BJ (cell line): ENCODE measurements at regions not wholly inside any gene's neighbourhood (a gene's known extent, or its start where the extent isn't known, plus 50 kb on each side); places are given as distances from the start of the nearest gene placed in this dataset.
"Not testable (repeated sequence)": the region's sequence is repeated elsewhere in the genome, so short reads cannot be mapped to it uniquely, and the experiment has no call there.

ENCODE experiments used
- CTCF ChIA-PET: fragments of 350-600 bp; formaldehyde crosslinking; extraction: SDS; loops from one replicate; lab custom pipeline; 2021; ENCODE audit warnings: antibody characterized with exemption, inconsistent platforms; lab: Yijun Ruan, JAX
- POLR2A ChIA-PET: fragments of 300-600 bp; sonication (Branson Sonifier 250); formaldehyde crosslinking; extraction: SDS; loops from one replicate; lab custom pipeline; 2021; ENCODE audit warnings: antibody characterized with exemption; lab: Charles Lee
- DNase-seq: peaks from one replicate; pipeline ENCODE4 v3.0.0-alpha.2; 2011; ENCODE audit warnings: low read depth
- H3K27me3 ChIP-seq: 2 replicates; pipeline ENCODE4 v1.6.0; 2011; ENCODE audit warnings: low read length; ENCODE audit not compliant: control insufficient read depth, insufficient read depth
- H3K36me3 ChIP-seq: 2 replicates; pipeline ENCODE4 v1.5.1; 2011; ENCODE audit warnings: low read length; ENCODE audit not compliant: control insufficient read depth, insufficient read depth
- H3K4me3 ChIP-seq: 2 replicates; pipeline ENCODE4 v1.5.1; 2011; ENCODE audit warnings: low read depth, mild to moderate bottlenecking, control low read depth, low read length
- CTCF ChIP-seq: IDR thresholded peaks from 2 replicates; pipeline ENCODE4 v1.5.1; 2011; ENCODE audit warnings: low read depth, mild to moderate bottlenecking, control low read depth, inconsistent platforms, low read length, moderate library complexity; ENCODE audit not compliant: insufficient read depth

GRCh38 chr17:20823905-20824304, 218.9 kb downstream of the USP22 start:
- CTCF ChIA-PET = interaction anchor here (1.1 kb wide), 1 partner anchor 22 kb away, joined by 4 read pairs; no protein-coding TSS in a partner anchor
- Histone ChIP-seq H3K36me3 (no peaks in the 10 kb centered on the region), H3K4me3 (no peak overlapping the region), H3K27me3 (no peaks in the 10 kb centered on the region)
- POLR2A ChIA-PET = no interaction called here
- DNase-seq = no peak
- TF ChIP-seq CTCF = no peak

- POLR2A ChIA-PET = no interaction called here
- no peak for DNase-seq
- no peaks in the 10 kb centered on the region for H3K36me3 ChIP-seq
- CTCF ChIA-PET = no interaction called here
- no peaks in the 10 kb centered on the region for H3K27me3 ChIP-seq
- no peak overlapping the region for H3K4me3 ChIP-seq
- no peak for TF ChIP-seq CTCF
Measured at GRCh38 chr17:20825539-20825938, 217.3 kb downstream of the USP22 start.

GRCh38 chr17:20840453-20840852, 202.4 kb downstream of the USP22 start:
- H3K4me3 ChIP-seq, H3K36me3 ChIP-seq, POLR2A ChIA-PET, CTCF ChIA-PET, H3K27me3 ChIP-seq, DNase-seq: not testable (repeated sequence)

GRCh38 chr17:20840987-20841865, 201.6 kb downstream of the USP22 start:
- POLR2A ChIA-PET, CTCF ChIA-PET, H3K36me3 ChIP-seq, H3K4me3 ChIP-seq, H3K27me3 ChIP-seq, DNase-seq: not testable (repeated sequence)

- POLR2A ChIA-PET, H3K4me3 ChIP-seq, DNase-seq, CTCF ChIA-PET, H3K27me3 ChIP-seq, H3K36me3 ChIP-seq: not testable (repeated sequence)
Measured at GRCh38 chr17:20842012-20842411, 200.8 kb downstream of the USP22 start.

- POLR2A ChIA-PET, H3K36me3 ChIP-seq, DNase-seq, H3K4me3 ChIP-seq, H3K27me3 ChIP-seq: not testable (repeated sequence)
- CTCF ChIA-PET = interaction anchor here (0.8 kb wide), 1 partner anchor 10 kb away, joined by 3 read pairs; no protein-coding TSS in a partner anchor
Measured at GRCh38 chr17:20843261-20843660, 199.6 kb downstream of the USP22 start.

GRCh38 chr17:20843799-20844553, 198.8 kb downstream of the USP22 start:
- DNase-seq, H3K36me3 ChIP-seq, POLR2A ChIA-PET, H3K27me3 ChIP-seq, CTCF ChIA-PET, H3K4me3 ChIP-seq: not testable (repeated sequence)
